NCI-H510A (cell line): ENCODE measurements at regions not wholly inside any gene's neighbourhood (a gene's known extent, or its start where the extent isn't known, plus 50 kb on each side); places are given as distances from the start of the nearest gene placed in this dataset.

ENCODE experiments used
- DNase-seq: peaks from one replicate; lab custom pipeline; 2025; lab: John Stamatoyannopoulos, UW

DNA sequence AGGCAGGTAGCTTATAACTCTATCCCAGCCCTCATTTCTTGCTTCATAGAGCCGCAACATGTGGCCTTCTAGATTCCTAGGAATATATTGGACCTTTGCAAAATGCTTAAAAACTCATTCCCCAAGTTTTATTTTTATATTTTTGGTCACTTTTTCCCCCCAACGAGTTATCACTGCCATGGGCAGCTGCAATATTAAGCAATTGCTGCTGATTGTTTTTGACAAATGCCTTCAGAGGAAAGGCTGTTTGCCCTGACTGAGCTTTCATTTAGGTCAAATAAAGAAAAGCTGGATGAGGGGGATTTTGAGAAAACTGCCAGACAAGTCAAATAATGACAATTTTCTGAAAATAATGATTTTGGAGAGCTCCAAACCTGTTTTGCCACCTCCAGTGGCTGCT lies 976.9 kb upstream of the MBL2 start:
- no peak for DNase-seq

GRCh38 chr10:53748319-53748718 lies 975.7 kb upstream of the MBL2 start:
- DNase-seq, result no peak

DNA sequence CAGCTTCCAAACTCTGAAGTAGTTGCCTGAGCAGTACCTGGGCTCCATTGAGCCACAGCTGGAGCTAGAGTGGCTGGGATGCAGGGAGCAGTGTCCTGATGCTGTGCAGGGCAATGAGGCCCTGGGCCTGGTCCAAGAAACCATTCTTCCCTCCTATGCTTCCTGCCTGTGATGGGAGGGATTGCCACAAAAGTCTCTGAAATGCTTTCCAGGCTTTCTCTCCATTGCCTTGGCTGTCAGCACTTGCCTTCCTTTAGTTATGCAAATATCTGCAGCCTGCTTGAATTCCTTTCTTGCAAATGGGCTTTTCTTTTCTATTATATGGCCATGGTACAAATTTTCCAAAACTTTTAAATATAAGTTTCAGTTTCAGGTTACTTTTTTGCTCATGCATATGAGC lies 972.2 kb upstream of the MBL2 start:
- no peak for DNase-seq

GRCh38 chr10:53744176-53744575 lies 971.6 kb upstream of the MBL2 start:
- DNase-seq, result no peak

DNA sequence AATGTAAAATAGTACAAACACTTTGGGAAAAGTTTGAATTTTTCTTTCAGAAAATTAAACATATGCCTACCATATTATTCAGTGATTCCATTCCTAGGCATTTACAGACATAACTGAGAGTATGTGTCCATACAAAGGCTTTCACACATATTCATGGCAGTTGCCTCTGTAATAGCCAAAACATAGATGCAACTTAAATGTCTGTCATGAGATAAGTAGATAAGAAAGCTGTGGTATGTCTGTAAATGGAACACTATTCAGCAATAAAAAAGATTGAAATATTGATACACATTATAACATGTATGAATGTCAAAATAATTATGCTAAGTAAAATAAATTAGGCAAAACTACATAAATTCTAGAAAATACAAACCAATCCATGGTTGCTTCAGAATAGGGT lies 964.5 kb upstream of the MBL2 start:
- no peak for DNase-seq

DNA sequence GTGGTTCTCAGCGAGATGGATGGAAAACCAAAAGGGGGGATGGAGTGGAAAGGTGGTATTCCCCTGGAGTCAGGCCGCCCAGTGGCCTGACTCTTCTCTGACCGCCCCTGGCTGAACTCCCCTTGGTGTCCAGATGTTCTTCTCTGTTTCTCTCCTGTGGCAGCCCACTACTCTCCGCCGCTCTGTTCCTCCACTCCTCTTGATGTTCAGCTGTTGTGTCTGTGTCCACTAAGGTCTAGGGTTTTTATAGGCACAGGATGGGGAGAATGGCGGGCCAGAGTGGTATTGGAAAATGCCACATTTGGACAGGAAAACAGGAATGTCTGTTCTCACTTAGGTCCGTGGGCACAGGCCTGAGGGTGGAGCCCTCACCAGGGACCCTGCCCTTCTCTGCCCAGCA lies 954.3 kb upstream of the MBL2 start:
- DNase-seq, result no peak

DNA sequence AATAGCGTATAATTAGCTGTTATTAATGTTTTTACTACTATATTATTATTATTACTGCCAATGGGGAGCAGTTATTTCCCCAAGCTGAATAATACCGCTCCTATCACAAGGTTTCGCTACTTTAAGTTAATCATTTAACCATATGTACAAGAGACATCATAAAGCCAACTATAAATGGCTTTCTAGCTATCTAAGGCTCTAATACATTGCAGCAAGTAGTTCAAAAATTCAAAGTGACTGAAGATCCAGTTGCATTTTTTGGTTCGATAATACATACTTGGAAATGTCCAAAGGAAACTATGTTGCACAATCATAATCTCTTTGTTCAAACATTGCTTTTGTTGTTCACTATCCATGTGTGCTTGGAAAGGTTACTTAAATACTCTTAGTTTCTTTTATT lies 952.0 kb upstream of the MBL2 start:
- DNase-seq, result no peak

DNA sequence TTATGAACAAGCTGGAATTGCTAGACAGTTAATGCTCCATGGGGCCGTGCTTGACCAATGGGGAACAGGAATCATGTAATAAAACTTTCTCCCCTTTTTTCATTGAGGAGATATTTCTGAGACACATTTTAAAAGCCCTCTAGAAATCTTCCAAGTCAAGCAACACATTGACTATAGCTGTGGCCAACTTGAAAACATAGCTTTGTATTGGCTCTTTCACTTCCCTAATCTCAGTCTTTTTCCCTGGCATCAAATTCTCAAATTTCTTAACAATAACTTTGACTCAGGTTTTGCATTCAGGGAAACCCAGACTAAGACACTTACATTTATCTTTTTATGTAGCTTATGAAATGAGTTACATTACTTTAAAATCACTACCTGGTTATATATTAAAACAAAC lies 947.1 kb upstream of the MBL2 start:
- no peak for DNase-seq

- no peak for DNase-seq
Observed at GRCh38 chr10:53716156-53716555, 943.6 kb upstream of the MBL2 start.

DNA sequence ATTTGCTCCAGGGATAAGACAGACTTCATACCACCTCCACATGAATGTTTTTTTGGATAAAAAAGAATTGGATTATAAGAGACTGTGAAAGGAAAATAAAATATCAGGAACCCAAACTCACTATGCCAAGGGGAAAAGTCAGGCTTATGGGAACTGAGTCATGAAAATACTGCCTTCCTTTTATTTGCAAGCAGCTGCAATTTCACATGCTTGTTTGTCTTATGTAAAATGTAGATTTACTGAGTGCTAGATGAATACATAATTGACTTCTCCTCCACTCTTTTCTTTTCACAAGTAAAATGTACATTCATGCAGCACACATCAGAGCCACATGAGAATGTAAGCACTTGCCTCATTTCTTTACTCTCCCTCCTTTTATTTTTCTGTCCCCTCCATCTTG lies 940.8 kb upstream of the MBL2 start:
- DNase-seq, result no peak

DNA sequence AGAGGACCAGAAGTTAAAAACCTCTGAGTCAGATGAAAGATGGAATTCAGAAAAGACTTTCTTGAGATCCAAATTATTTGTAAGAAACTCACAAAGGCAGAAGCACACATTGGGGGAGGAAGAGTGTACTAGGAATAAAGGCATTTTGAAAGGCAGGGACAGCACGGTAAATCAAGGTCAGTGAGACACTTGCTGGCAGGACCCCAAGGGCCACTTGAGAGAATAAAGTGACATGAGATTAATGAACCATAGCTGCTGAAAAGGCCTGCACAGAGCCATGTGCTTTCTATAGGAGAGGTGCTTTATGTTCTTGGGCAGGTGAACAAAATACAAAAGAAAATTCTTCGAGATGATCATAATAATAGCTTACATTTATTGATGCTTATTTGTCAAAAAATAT lies 929.9 kb upstream of the MBL2 start:
- DNase-seq, result peak; percentile 17

- no peak for DNase-seq
Observed at GRCh38 chr10:53701213-53701612, 928.6 kb upstream of the MBL2 start.

DNA sequence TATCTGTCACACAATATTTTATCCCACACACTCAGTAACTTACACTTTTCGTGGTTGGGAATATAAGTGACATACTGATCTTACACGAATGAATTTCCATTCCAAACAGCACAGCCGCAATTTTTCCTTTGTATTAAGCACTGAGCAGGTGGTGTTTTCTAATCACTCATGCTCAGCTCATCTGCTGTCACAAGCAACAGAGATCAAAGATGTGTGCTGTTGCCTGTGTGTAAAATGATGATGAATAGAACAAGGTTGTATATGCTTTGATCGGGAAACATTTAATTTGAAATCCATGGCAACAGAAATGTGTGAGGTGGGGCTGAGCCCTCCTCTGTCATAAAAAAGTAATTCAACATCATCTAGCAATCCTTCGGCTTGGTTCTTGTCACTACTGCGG lies 927.7 kb upstream of the MBL2 start:
- DNase-seq, result no peak

- no peak for DNase-seq
Observed at GRCh38 chr10:53699684-53700083, 927.1 kb upstream of the MBL2 start.

GRCh38 chr10:53699231-53699630 lies 926.6 kb upstream of the MBL2 start:
- no peak for DNase-seq

- no peak for DNase-seq
Observed at GRCh38 chr10:53697038-53697437, 924.5 kb upstream of the MBL2 start.

- DNase-seq, result no peak
Observed at GRCh38 chr10:53690524-53691240, 918.1 kb upstream of the MBL2 start.

GRCh38 chr10:53687800-53688199 lies 915.2 kb upstream of the MBL2 start:
- no peak for DNase-seq

DNA sequence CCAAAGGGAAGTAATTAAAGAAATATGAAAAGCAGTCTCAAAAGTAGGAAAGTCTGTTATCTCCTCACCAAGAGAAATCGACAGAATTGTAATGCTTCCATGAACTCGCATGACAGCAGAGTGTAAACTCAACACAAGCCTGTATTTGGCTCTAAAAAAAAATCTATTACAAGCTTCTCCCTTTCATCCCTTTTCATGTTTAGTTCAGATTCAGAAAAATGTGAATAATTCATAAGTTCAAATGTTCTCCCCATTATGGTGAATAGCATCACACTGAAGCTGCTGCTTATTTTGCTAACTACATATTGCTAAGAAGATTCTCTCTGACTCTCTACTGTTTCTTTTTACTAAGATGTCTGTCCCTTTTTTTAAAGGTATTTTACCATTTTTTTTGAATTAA lies 910.3 kb upstream of the MBL2 start:
- no peak for DNase-seq

- DNase-seq, result no peak
Observed at GRCh38 chr10:53682458-53682857, 909.9 kb upstream of the MBL2 start.

DNA sequence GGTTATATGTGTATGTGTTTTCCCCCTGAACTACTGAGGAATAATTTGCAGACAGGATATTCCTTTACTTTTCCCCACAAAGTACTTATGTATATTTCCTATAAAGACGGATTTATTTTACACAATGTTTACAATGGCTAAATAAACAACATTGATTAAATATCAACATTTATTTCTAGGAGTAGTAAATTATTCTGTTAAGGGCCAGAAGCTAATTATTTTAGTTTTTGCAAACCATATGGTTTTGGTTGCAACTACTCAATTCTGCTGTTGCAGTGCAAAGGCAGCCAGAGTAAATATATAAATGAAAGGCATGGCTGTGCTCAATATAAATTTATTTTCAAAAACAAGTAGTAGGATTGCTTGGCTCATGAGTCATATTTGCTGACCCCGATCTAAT lies 907.1 kb upstream of the MBL2 start:
- no peak for DNase-seq

DNA sequence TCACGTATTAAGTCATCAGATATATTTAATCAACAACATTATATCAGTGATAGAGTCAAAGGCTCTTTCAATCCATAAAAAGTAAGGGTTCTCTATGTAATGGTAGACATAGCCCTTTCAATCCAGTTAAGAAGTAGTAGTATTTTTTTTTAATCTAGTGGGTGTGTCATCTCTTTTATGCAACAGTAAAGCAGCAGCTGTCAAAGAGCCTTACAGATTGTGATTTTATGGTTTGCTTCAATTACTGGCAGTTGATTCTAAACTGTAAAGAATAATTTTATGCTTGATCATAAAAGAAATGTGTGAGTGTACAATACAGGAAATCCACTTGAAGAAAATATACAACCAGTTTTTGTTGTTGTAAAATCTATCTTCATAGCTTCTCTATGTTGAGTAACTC lies 902.6 kb upstream of the MBL2 start:
- no peak for DNase-seq

- DNase-seq, result no peak
Observed at GRCh38 chr10:53667063-53667462, 894.5 kb upstream of the MBL2 start.

DNA sequence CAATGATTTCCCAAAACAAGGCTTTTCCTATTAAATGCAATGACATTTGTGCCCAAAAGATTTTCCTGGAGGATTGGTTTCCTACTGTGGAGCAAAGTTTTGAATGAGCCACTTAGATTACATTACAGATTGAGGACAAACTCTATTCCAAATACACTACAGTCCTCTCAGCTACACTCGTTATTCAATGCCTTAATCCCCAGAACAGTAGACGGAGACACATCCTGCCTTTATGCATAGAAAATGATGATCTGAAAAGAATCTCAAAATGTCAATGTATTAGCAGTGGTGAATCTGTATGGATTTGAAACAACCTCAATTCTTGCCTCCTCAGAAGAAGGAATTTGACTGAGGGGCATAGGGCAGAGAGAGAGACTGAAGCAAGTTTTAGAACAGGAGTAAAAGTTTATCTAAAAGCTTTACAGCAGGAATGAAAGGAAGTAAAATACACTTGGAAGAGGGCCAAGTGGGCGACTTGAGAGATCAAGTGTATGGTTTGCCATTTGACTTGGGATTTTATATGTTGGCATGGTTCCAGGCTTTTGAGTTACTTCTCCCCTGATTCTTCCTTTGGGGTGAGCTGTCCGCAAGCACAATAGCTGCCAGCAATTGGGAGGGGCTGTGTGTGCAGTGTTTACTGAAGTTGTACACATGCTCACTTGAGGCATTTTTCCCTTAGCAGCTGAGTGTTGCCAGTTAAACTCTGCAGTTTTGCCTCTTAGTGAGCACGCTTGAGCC lies 891.9 kb upstream of the MBL2 start:
- DNase-seq, result peak; percentile 17
